Lower leg skin (tissue), 3 donors: ENCODE measurements at regions not wholly inside any gene's neighbourhood (a gene's known extent, or its start where the extent isn't known, plus 50 kb on each side); places are given as distances from the start of the nearest gene placed in this dataset.

Source experiments
- POLR2A ChIP-seq, 2 donors: fragments of 450-650 bp; IDR thresholded peaks; one replicate each; pipeline ENCODE4 v1.6.1; 2016 to 2017; ENCODE audit warnings: antibody characterized with exemption in 2 of 2, mild to moderate bottlenecking in 1 of 2, moderate library complexity in 1 of 2
- TF ChIP-seq, protein P1 (sequence below), 3 donors: fragments of 450-650 bp; IDR thresholded peaks; one replicate each; pipeline ENCODE4 v1.5.1; 2016; ENCODE audit warnings: antibody characterized with exemption in 3 of 3, mild to moderate bottlenecking in 3 of 3, moderate library complexity in 2 of 3

DNA sequence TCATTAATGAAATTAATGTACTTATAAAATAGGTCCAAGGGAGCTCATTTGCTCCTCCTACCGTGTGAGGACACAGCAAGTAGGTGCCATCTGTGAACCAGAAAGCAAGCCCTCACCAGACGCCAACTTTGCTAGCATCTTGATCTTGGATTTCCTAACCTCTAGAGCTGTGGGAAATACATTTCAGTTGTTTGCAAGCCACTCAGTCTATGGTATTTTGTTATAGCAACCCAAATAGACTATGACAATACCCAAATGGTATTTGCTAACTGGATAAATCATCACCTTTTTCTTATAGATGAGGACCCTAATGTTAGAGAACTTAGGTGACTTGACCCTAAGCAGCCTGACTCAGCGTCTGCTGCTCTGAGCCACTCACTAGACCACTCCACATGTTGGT, 379.6 kb downstream of the HRH4 start:
- TF ChIP-seq, protein P1, sequence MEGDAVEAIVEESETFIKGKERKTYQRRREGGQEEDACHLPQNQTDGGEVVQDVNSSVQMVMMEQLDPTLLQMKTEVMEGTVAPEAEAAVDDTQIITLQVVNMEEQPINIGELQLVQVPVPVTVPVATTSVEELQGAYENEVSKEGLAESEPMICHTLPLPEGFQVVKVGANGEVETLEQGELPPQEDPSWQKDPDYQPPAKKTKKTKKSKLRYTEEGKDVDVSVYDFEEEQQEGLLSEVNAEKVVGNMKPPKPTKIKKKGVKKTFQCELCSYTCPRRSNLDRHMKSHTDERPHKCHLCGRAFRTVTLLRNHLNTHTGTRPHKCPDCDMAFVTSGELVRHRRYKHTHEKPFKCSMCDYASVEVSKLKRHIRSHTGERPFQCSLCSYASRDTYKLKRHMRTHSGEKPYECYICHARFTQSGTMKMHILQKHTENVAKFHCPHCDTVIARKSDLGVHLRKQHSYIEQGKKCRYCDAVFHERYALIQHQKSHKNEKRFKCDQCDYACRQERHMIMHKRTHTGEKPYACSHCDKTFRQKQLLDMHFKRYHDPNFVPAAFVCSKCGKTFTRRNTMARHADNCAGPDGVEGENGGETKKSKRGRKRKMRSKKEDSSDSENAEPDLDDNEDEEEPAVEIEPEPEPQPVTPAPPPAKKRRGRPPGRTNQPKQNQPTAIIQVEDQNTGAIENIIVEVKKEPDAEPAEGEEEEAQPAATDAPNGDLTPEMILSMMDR (IDR thresholded peaks at IDR 0.05) = no peak
- no peak for TF ChIP-seq POLR2A (IDR thresholded peaks at IDR 0.05)
